KMS-11 (cell line): ENCODE measurements at regions not wholly inside any gene's neighbourhood (a gene's known extent, or its start where the extent isn't known, plus 50 kb on each side); places are given as distances from the start of the nearest gene placed in this dataset.
"Not testable (repeated sequence)": the region's sequence is repeated elsewhere in the genome, so short reads cannot be mapped to it uniquely, and the experiment has no call there.

Experiments
- H2AFZ ChIP-seq: fragments of 200-600 bp; sonication (generic); 2 replicates; pipeline ENCODE4 v1.6.1; 2016; ENCODE audit warnings: antibody characterized with exemption, mixed run types, low read depth
- H3K27ac ChIP-seq: fragments of 200-600 bp; sonication (generic); 2 replicates; pipeline ENCODE4 v1.6.1; 2016; ENCODE audit warnings: mild to moderate bottlenecking, mixed run types
- H3K27me3 ChIP-seq: fragments of 200-600 bp; sonication (generic); 2 replicates; pipeline ENCODE4 v1.6.1; 2017; ENCODE audit warnings: mild to moderate bottlenecking, low read depth, mixed run types, moderate library complexity; ENCODE audit not compliant: insufficient read depth
- H3K36me3 ChIP-seq: fragments of 200-600 bp; sonication (generic); 2 replicates; pipeline ENCODE4 v1.6.1; 2017; ENCODE audit warnings: mild to moderate bottlenecking, mixed run types; ENCODE audit not compliant: insufficient read depth
- H3K4me1 ChIP-seq: fragments of 200-600 bp; sonication (generic); 2 replicates; pipeline ENCODE4 v1.6.1; 2016; ENCODE audit warnings: mild to moderate bottlenecking, low read depth, mixed run types; ENCODE audit not compliant: poor library complexity, severe bottlenecking
- H3K4me2 ChIP-seq: fragments of 200-600 bp; sonication (generic); 2 replicates; pipeline ENCODE4 v1.7.0; 2016; ENCODE audit warnings: mild to moderate bottlenecking, mixed run types
- H3K4me3 ChIP-seq: fragments of 200-600 bp; sonication (generic); IDR thresholded peaks from 2 replicates; pipeline ENCODE4 v1.6.1; 2017; ENCODE audit warnings: low read depth, low read length, mixed read lengths; ENCODE audit not compliant: insufficient read depth
- H3K79me2 ChIP-seq: fragments of 200-600 bp; sonication (generic); 2 replicates; pipeline ENCODE4 v1.6.1; 2016; ENCODE audit warnings: low read depth, mixed run types; ENCODE audit not compliant: insufficient read depth
- H3K9ac ChIP-seq: fragments of 200-600 bp; sonication (generic); 2 replicates; pipeline ENCODE4 v1.6.1; 2016; ENCODE audit warnings: mild to moderate bottlenecking, mixed run types
- H4K20me1 ChIP-seq: fragments of 200-600 bp; sonication (generic); 2 replicates; pipeline ENCODE4 v1.6.1; 2016; ENCODE audit warnings: mild to moderate bottlenecking, mixed run types; ENCODE audit not compliant: insufficient read depth
- TF ChIP-seq, protein P1 (sequence below): fragments of 200-600 bp; sonication (generic); conservative IDR thresholded peaks from 2 replicates; pipeline ENCODE4 v1.6.1; 2017; ENCODE audit warnings: low read depth, mild to moderate bottlenecking, antibody characterized with exemption, low read length, moderate library complexity, mixed read lengths

DNA sequence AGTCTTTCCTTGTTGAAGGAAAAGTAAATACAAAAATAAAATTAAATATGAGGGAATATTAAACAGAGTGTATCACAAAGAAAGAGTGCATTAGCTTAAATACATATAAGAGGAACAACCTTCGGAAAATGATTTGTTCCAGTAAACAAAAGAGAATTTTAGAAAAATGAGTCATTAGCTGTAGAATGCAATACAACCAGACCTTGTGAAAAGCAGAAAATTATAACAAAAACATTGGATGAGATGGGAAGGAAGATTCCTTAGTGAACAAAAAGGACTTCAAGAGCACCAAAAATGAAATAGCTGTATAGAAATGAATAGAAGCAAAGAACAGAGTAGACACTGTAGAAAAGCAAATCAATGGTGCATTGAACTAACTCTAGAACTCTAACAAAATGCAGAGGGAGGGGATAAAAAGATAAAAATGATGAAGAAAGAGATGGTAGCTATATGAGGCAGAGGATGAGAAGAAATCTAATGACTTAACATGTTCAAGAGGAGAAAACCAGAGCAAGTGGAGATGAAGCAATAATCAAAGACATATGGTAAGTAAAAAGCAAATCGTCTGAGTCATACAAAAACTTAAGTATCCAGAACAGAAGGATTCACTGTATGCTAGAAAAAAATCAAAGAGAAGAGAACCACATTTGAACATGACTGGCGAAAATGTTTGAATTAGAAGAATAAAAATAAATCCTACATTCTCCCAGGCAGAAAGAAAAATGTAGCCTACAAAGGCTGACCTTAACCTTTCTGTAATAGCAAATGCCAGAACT lies 190.5 kb downstream of the TMEM26 start:
- H3K79me2 ChIP-seq: no peaks in the 10 kb centered on the region
- no peak overlapping the region for H2AFZ ChIP-seq
- H3K27ac ChIP-seq: no peak overlapping the region
- H3K9ac ChIP-seq: no peak overlapping the region
- H3K4me1 ChIP-seq: no peaks in the 10 kb centered on the region
- no peaks in the 10 kb centered on the region for H4K20me1 ChIP-seq
- TF ChIP-seq, protein P1, sequence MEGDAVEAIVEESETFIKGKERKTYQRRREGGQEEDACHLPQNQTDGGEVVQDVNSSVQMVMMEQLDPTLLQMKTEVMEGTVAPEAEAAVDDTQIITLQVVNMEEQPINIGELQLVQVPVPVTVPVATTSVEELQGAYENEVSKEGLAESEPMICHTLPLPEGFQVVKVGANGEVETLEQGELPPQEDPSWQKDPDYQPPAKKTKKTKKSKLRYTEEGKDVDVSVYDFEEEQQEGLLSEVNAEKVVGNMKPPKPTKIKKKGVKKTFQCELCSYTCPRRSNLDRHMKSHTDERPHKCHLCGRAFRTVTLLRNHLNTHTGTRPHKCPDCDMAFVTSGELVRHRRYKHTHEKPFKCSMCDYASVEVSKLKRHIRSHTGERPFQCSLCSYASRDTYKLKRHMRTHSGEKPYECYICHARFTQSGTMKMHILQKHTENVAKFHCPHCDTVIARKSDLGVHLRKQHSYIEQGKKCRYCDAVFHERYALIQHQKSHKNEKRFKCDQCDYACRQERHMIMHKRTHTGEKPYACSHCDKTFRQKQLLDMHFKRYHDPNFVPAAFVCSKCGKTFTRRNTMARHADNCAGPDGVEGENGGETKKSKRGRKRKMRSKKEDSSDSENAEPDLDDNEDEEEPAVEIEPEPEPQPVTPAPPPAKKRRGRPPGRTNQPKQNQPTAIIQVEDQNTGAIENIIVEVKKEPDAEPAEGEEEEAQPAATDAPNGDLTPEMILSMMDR: no peak
- no peaks in the 10 kb centered on the region for H3K27me3 ChIP-seq
- H3K36me3 ChIP-seq: no peaks in the 10 kb centered on the region
- H3K4me3 ChIP-seq: no peak overlapping the region
- no peak overlapping the region for H3K4me2 ChIP-seq

DNA sequence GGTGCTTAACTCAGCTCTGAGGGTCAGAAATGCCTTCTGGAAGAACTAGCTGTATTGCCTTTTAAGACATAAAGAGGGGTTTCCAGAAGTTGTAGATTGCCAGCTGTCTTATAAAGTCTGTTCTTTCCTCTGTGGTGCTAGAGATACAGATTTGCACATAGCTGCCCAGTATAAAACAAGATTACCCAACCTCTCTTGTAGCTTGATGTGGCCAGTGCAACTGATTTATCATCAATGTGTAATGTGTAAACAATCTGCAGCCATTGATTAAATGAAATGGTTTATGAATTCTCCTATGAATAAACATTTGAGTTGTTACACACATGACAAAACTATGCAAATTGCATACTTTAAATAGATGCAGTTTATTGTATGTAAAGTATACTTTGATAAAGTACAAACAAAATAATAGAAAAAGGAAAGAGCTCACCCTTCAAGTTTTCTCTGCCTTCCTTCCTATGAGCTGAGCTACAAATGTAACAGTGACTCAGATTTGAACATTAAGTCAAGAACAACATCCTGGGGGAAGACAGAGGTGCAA lies 195.2 kb downstream of the TMEM26 start:
- no peaks in the 10 kb centered on the region for H4K20me1 ChIP-seq
- H3K4me2 ChIP-seq: no peak overlapping the region
- TF ChIP-seq, protein P1: no peak
- no peak overlapping the region for H3K9ac ChIP-seq
- no peaks in the 10 kb centered on the region for H3K79me2 ChIP-seq
- H3K4me1 ChIP-seq: no peaks in the 10 kb centered on the region
- no peaks in the 10 kb centered on the region for H3K27me3 ChIP-seq
- no peak overlapping the region for H3K4me3 ChIP-seq
- no peaks in the 10 kb centered on the region for H3K36me3 ChIP-seq
- no peak overlapping the region for H3K27ac ChIP-seq
- no peak overlapping the region for H2AFZ ChIP-seq

DNA sequence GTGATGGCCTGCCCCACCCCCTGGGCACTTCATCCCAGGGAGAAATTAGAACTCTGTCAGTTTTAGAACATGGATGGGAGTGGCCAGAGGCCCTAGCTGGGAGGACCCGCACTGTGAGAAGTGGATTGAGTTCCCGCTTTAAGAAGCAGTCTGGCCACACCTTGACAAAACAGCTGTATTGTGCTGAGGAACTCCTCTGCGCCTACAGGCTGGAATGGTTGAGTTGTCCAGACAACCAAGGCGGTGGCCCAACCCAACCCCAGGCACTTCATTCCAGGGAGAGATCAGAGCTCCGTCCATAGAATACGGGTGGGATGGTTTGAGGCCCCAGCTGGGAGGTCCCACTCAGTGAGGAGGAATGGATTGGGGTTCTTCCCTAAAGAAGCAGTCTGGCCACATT lies 196.0 kb downstream of the TMEM26 start:
- H3K27me3 ChIP-seq: no peaks in the 10 kb centered on the region
- H2AFZ ChIP-seq: no peak overlapping the region
- H3K79me2 ChIP-seq: no peaks in the 10 kb centered on the region
- TF ChIP-seq, protein P1: no peak
- no peaks in the 10 kb centered on the region for H3K36me3 ChIP-seq
- H3K4me3 ChIP-seq: no peak overlapping the region
- H4K20me1 ChIP-seq: no peaks in the 10 kb centered on the region
- H3K27ac ChIP-seq: no peak overlapping the region
- no peak overlapping the region for H3K9ac ChIP-seq
- H3K4me2 ChIP-seq: no peak overlapping the region
- H3K4me1 ChIP-seq: no peaks in the 10 kb centered on the region

DNA sequence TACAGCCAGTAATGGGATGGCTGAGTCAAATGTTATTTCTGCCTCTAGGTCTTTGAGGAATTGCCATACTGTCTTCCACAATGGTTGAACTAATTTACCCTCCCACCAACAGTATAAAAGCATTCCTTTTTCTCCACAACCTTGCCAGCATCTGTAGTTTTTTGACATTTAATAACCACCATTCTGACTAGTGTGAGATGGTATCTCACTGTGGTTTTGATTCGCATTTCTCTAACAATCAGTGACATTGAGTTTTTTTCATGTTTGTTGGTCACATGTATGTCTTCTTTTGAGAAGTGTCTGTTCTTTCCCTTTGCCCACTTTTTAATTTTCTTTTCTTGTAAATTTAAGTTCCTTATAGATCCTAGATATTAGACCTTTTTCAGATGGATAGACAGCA lies 200.9 kb downstream of the TMEM26 start:
- H4K20me1 ChIP-seq, H3K9ac ChIP-seq, H3K79me2 ChIP-seq, H3K4me1 ChIP-seq, H2AFZ ChIP-seq, H3K27me3 ChIP-seq, H3K36me3 ChIP-seq, H3K4me3 ChIP-seq, H3K4me2 ChIP-seq, H3K27ac ChIP-seq: not testable (repeated sequence)

DNA sequence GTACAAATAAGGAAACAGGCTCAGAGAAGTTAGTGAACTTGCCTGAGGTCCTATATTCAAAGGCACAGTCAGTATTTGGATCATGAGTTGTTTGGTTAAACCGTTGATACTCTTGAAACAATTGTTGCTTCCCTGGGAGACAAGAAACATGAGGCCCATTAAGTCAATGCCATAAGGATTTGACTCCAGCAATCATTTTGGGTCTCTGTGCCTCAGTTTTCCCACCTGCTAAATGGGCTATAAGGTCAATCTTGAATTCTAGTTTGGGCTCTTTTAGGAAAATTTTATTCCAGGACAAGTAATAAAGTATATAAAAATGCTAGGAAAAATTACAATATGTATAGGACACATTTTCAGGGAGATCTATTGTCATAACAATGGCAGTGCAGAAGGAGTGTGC lies 202.1 kb downstream of the TMEM26 start:
- H3K36me3 ChIP-seq: no peaks in the 10 kb centered on the region
- H2AFZ ChIP-seq: no peak overlapping the region
- no peaks in the 10 kb centered on the region for H3K79me2 ChIP-seq
- no peaks in the 10 kb centered on the region for H3K4me1 ChIP-seq
- H3K27me3 ChIP-seq: no peaks in the 10 kb centered on the region
- H4K20me1 ChIP-seq: no peaks in the 10 kb centered on the region
- H3K27ac ChIP-seq: no peak overlapping the region
- no peak overlapping the region for H3K9ac ChIP-seq
- no peak overlapping the region for H3K4me2 ChIP-seq
- H3K4me3 ChIP-seq: no peak overlapping the region
- TF ChIP-seq, protein P1: no peak
